ENCODE measurements at regions not wholly inside any gene's neighbourhood (a gene's known extent, or its start where the extent isn't known, plus 50 kb on each side); places are given as distances from the start of the nearest gene placed in this dataset.
"Not testable (repeated sequence)": the region's sequence is repeated elsewhere in the genome, so short reads cannot be mapped to it uniquely, and the experiment has no call there.

DNA sequence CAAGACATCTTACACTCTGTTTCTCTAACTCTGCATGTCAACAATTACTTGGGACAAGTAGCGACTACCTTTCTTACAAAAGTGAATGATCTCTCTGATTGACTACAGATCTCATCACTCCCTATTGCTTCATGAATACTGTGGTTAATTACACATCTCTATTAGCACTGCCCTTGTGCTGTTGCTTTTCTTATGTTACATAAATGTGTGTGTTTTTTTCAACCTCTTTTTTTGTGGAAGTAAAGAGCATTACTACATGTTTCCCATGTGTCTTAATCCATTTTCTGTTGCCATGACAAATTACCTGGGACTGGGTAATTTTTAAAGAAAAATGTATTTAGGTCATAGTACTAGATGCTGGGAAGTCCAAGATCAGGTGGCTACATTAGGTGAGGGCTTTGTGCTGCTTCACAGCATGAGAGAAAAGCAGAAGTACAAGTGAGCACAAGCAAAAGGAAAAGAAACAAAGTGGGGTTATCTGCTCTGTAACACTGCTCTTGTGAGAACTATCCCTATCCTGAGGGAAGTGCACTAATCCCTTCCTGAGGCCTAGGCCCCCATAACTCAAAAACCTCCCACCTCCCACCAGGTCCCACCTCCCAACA, 298.2 kb upstream of the SATB1 start:
- no peak for DNase-seq

- DNase-seq = no peak
Observed at GRCh38 chr3:18720543-18720942, 295.4 kb upstream of the SATB1 start.

DNA sequence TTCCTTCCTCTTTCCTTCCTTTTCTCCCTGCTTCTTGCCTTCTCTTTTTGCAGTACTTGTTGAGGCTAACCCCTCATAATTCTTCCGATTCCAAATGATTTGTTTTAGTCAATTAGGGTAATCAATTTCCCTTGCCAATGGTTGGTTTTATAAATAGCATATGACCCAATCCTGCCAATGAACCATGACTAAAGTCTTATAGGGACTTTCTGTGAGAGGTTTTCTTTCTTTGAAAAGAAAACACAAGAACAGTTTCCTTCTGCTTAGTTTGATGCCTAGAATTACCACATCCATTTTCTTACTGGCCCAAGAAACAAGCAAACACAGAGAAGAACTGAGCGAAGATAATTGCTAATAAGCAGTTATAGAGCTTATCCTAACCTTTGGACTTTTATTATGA, 292.5 kb upstream of the SATB1 start:
- no peak for DNase-seq

GRCh38 chr3:18716821-18717220, 291.7 kb upstream of the SATB1 start:
- DNase-seq = no peak

GRCh38 chr3:18716101-18716500, 291.0 kb upstream of the SATB1 start:
- DNase-seq = no peak

DNA sequence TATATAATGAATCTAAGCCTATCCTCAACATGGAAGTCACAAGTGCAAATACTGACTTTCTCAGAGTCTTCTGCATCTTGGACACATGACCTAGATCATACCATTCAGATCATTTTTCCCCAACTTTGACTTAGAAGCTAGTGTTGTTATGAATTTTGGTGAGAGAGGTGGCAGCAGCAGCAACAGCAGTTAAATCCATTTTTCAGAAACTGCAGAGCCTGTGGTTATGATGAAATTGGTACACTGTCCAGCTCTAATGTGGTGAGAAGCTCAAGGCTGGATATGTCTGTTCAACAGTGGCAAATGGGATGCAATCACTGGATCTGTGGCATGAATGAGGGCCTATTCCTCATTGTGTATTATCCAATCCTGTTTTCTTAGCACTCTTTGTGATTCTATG, 290.1 kb upstream of the SATB1 start:
- no peak for DNase-seq

GRCh38 chr3:18713577-18713951, 288.4 kb upstream of the SATB1 start:
- DNase-seq = no peak

DNA sequence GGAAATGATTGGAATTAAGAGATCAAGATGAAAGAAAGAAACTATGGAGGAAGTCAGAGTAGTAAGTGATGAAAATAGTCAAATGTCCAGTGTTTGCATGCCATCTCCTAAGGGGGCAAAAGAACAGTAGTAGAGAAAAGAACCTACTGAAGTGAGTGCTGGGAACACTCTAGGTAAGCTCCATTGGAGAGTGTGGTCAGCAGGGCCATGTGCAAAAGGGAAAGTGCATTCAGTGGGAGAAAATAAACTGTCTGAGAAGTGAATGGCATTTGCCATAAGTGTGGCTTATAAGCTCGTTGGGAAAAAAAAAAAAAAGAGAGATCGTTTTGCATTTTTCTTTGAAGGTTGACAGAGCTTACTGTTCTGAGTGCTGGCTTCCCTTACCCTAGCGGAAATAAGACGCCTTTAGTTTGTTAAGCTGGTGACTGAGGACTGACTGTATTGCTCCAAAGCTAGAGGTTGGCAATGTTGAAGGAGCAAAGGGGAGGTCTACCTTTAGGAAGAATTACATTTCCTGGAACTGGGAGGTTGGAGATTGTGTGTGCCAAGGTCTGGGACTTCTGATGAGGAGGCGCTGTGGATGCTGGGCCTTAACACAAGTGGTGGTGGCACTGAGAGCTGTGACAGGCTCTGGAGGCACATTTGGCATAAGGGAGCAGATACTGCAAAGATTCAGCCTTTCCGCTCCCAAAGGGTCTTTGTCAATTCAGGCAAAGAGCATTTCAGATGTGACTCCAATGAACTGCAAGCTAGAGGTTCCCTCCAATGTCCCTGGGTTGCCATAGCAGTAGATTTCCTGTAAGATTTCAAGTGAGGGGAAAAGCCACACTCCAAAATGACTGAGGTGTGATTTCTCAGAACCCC, 287.8 kb upstream of the SATB1 start:
- DNase-seq = no peak

- no peak for DNase-seq
Observed at GRCh38 chr3:18704326-18704725, 279.2 kb upstream of the SATB1 start.

GRCh38 chr3:18703798-18704197, 278.7 kb upstream of the SATB1 start:
- DNase-seq = no peak

DNA sequence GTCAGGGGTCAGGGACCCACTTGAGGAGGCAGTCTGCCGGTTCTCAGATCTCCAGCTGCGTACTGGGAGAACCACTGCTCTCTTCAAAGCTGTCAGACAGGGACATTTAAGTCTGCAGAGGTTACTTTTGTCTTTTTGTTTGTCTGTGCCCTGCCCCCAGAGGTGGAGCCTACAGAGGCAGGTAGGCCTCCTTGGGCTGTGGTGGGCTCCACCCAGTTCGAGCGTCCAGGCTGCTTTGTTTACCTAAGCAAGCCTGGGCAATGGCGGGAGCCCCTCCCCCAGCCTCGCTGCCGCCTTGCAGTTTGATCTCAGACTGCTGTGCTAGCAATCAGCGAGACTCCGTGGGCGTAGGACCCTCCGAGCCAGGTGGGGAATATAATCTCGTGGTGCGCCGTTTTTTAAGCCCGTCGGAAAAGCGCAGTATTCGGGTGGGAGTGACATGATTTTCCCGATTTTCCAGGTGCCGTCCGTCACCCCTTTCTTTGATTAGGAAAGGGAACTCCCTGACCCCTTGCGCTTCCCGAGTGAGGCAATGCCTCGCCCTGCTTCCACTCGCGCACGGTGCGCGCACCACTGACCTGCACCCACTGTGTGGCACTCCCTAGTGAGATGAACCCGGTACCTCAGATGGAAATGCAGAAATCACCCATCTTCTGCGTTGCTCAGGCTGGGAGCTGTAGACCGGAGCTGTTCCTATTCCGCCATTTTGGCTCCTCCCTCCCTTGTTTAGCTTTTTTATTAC, 268.6 kb upstream of the SATB1 start:
- not testable (repeated sequence) for DNase-seq

- no peak for DNase-seq
Observed at GRCh38 chr3:18687286-18687685, 262.1 kb upstream of the SATB1 start.

GRCh38 chr3:18683900-18684299, 258.8 kb upstream of the SATB1 start:
- no peak for DNase-seq

- DNase-seq = no peak
Observed at GRCh38 chr3:18681818-18682345, 256.7 kb upstream of the SATB1 start.

GRCh38 chr3:18680758-18681157, 255.6 kb upstream of the SATB1 start:
- DNase-seq = no peak

- peak in 1 of 2 experiments; percentile 5 for DNase-seq
Observed at GRCh38 chr3:18679238-18679637, 254.1 kb upstream of the SATB1 start.

DNA sequence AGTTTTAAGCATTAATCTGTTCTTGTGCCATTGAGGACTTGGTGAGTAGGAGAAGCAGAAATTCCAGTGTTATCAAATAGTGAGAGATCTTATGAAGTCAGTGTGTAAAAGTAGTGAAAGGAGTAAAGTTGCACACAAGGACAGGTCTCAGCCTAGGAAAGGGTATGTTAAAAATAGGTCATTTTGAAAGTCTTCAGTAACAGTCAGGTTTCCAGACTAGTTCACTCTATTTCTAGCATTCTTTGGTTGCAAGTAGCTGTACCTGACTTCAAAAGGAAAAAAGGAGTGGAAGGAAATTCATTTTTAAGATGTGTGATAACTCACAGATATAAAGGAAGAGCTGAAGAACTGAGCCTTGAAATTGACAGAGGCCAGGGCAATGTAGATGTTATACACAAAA, 250.1 kb upstream of the SATB1 start:
- DNase-seq = no peak

DNA sequence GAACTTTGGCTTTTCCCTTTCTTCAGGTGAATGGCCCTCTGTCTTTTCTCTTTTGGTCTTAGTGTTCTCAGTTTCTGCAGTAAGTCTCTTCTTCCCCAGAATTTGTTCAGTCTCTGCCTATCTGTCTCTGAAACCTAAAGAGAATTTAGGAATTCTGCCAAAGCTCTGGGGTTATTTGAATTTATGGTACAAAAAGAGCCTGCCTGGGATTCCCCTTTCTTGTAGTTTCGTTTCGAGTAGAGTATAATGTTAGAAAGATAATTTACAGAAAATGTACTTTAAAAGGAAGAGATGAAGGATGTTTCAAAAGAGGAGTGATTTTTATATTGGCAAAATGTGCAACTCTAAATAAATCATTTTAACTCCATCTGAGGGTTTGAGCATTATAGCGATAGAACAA, 247.4 kb upstream of the SATB1 start:
- DNase-seq = no peak

GRCh38 chr3:18670759-18671158, 245.6 kb upstream of the SATB1 start:
- no peak for DNase-seq

- DNase-seq = peak in 1 of 2 experiments; percentile 3
Observed at GRCh38 chr3:18669374-18669773, 244.2 kb upstream of the SATB1 start.

DNA sequence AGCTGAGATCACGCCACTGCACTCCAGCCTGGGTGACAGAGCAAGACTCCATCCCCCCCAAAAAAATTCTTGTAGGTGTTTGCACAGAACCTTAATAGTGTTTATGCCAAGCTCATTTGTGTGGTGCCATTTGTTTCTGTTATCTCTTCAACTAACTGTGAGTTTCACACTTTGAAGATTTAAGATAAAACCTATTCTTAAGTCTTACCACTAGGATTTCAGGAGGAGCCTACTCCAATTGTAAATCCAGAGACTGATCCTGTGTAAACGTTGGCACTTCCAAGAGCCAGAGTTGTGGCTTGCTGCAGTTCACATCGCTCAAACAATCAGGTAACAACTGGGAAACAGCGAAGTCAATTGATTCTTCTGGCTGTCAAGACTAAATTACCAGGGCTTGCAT, 242.4 kb upstream of the SATB1 start:
- no peak for DNase-seq

- DNase-seq = no peak
Observed at GRCh38 chr3:18666655-18667054, 241.5 kb upstream of the SATB1 start.

- DNase-seq = no peak
Observed at GRCh38 chr3:18660059-18660458, 234.9 kb upstream of the SATB1 start.
